ENCODE measurements at regions not wholly inside any gene's neighbourhood (a gene's known extent, or its start where the extent isn't known, plus 50 kb on each side); places are given as distances from the start of the nearest gene placed in this dataset.
"Not testable (repeated sequence)": the region's sequence is repeated elsewhere in the genome, so short reads cannot be mapped to it uniquely, and the experiment has no call there.

GRCh38 chr16:77002644-77003043 is 188.3 kb upstream of the MON1B start:
- DNase-seq: no peak

- no peak for DNase-seq
Measured at GRCh38 chr16:77009453-77009852, 181.5 kb upstream of the MON1B start.

GRCh38 chr16:77014441-77014840 is 176.5 kb upstream of the MON1B start:
- no peak for DNase-seq

GRCh38 chr16:77030600-77030999 is 160.4 kb upstream of the MON1B start:
- DNase-seq: no peak

DNA sequence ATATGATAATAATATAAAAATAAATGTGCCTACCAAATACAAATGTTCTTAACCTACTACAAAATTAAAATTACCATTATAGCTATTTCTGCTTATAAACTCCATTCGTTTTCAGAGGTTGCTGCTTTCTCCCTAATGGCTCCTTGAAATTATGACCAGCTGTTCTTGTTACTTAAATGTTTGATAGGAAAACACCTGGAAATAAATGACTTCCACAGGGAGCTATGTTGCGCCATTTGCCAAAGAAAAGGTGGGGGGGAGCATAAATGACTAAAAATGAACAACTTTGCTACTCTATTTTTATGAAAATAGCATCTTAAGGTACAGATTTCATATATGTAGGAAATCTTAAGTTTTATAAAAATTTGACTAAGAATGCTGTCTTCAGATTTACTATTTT is 157.5 kb upstream of the MON1B start:
- no peak for DNase-seq

- no peak for DNase-seq
Measured at GRCh38 chr16:77035361-77035760, 155.6 kb upstream of the MON1B start.

GRCh38 chr16:77037696-77038347 is 153.2 kb upstream of the MON1B start:
- DNase-seq: no peak

DNA sequence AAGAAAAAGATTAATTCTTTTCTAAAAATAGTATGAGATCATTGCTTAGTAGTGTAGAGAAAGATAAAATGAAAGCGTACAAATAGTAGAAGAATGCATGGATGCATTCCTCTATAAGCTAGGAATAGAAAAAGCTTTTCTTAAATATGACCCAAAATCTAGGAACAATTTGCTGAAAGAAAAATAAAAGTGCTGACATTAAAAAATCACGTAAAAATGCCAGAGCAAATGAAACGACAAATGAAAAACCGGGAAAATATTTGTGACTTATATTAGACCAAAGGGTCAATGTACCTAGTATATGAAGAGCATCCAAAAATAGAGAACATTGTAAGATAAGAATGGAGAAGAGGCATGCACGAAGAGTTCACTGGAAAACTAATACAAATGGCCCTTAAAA is 149.5 kb upstream of the MON1B start:
- DNase-seq: no peak

- no peak for DNase-seq
Measured at GRCh38 chr16:77043076-77043475, 147.9 kb upstream of the MON1B start.

GRCh38 chr16:77046206-77046605 is 144.8 kb upstream of the MON1B start:
- DNase-seq: no peak

DNA sequence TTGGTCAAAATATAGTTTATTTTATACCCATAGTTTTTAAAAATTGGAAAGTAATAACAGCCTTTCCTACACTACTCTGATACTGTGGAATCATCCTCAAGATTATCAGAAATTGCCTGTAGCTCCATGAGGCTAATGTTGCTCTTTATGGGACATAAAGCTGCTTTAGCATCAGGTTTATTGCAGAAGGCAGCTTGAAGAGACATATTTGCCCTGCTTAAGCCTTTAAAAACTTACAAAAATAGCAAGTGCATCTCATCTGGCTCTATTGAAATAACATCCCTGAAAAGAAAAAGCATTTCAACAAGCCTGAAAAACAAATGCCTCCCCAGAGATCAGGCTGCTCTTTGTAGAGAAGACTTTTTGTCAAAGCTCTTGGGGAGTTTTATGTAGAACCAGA is 142.9 kb upstream of the MON1B start:
- no peak for DNase-seq

- no peak for DNase-seq
Measured at GRCh38 chr16:77049577-77049976, 141.4 kb upstream of the MON1B start.

- DNase-seq: not testable (repeated sequence)
Measured at GRCh38 chr16:77056597-77056996, 134.4 kb upstream of the MON1B start.

DNA sequence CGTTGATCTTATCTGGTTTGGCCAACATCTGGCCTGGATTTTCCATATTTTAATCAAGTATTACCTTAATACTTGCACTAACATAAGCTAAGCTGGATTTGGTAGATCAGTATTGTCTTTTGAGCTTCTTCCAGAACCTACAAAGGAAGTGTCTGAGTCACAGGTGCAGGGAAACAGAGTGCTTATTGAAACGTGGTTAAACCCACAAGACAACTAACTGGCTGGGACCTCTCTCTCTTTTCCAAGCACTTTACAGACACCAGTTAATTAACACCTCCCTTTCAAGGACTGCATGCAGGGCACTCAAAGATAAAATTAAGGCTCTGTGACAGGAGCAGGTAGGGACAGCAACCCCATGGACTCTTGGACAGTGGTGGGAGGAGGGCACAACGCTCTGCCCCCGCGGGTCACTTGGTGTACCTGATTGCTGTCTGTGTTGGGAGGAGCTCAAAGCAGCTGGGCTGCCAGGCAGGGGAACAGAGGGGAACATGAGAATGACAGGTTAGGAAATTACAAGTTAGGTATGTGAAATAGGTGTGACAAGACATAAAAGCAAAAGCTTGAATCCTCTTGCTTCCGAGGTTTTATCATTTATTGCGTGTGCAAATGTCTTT is 133.7 kb upstream of the MON1B start:
- DNase-seq: no peak

- DNase-seq: no peak
Measured at GRCh38 chr16:77059446-77059845, 131.5 kb upstream of the MON1B start.

DNA sequence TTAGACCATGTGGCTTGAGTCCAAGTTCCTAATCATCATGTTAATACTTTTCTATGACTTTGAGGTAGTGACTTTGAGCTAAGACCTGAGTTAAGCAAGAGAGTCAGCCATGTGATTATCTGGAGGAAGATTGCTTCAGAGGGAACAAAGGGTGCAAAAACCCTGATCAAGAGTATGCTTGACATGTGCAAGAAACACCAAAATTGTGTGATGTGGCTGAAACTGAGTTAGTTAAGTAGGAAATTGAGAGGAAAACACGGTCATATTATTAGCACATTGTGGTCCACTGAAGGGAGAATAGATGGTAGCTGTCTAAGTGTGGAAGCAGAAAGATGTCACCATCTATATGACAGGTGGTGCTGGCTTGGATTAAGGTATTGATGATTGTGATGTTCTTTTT is 130.4 kb upstream of the MON1B start:
- DNase-seq: no peak

DNA sequence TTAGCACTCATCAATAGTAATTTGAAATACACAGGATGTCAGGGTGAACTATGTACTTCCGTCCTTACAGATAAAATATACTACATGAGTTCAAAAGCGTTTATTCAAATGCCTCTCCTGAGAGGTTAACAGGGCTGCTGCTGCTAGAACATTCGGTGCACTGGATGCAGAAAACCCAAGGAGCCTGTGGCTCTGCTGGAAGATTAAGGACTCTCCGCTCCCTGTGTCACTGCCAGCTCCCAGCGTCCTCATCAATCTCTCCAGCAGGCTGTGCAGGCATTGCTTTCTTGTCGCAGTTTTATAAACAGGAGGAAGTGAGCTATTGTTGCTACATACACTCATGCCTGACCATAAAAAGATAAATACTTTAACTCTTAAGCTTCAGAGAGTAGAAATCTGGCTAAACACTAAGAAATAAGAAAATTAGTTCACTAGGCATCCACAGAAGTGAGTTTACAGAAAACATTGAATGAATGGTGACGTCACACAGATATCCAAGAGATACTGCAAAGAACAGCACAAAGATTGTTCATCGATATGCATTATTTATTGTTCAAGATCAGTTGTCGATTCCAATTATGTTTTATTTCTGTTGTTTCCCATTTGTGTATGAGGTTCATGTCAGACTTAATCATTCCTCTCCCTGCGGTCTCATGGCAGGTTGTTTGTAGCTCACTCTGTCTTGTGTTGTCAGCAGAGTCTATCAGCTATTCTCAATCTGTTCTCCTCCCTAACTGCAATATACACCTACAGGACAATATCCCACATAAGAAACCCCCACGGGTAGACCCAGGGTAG is 127.9 kb upstream of the MON1B start:
- no peak for DNase-seq

GRCh38 chr16:77063676-77064016 is 127.3 kb upstream of the MON1B start:
- no peak for DNase-seq

GRCh38 chr16:77064037-77064436 is 127.0 kb upstream of the MON1B start:
- no peak for DNase-seq

DNA sequence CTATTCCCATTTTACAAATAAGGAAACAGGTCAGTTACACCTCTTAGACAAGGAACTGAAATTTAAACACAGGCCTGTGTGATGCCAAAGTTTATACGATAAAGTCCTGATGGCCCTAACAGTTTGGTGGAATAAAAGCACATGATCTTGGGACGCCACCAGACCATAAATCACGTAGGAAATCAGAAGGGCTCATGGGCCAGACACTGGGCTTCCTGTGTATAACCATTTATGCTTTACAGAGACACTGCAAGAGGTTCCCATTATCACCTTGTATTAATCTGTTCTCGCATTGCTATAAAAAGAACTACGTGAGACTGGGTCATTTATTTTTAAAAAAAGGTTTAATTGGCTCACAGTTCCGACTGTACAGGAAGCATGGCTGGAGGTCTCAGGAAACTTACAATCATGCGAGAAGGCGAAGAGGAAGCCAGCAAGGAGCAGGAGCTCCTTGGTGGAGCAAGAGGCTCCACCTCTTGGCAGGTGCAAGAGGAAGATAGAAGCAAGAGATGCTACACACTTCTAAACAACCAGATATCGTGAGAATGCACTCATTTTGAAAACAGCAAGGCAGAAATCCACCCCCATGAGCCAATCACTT is 124.0 kb upstream of the MON1B start:
- DNase-seq: no peak

DNA sequence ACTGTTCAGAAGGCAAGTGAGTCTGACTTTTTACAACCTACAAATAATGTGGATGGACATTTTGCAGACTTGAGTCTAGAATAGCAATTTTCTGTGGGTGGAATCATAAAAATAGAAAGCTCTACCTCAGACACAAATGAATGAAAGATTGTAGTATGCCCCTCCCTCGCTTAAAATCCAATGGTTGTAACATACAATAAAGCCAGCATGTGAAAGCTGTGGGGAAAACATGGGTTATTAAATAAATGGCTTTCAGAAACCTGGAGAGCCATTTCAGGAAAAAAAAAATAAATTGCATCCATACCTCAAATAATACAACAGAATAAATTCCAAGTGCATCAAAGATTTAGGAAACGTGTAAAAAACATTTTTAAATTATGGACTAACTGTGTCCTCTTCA is 123.1 kb upstream of the MON1B start:
- DNase-seq: no peak

- no peak for DNase-seq
Measured at GRCh38 chr16:77068402-77068801, 122.6 kb upstream of the MON1B start.

- no peak for DNase-seq
Measured at GRCh38 chr16:77069929-77070328, 121.1 kb upstream of the MON1B start.

- no peak for DNase-seq
Measured at GRCh38 chr16:77070683-77071082, 120.3 kb upstream of the MON1B start.

Measured in CD4-positive, alpha-beta T cell treated with Interleukin-4 for 4 hours (primary cell).